ENCODE measurements at regions not wholly inside any gene's neighbourhood (a gene's known extent, or its start where the extent isn't known, plus 50 kb on each side); places are given as distances from the start of the nearest gene placed in this dataset.

DNA sequence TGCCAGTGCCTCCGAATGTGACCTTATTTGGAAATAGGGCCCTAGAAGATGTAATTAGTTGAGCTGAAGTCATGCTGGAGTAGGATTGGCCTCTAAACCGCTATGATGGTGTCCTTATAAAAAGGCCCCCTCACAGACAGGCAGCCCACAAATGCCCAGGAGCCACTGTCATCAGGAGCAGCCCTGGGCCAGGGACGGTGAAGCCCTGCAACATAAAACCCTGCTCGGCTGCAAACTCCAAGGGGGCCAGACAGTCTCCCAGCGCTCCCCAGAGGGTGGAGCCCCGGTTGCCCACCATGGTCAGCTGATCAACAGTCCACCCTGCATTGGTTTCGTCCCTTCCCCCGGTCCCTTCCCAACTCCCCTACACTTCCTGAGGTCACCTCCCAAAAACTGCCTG lies 351.7 kb downstream of the FOXL1 start:
- CTCF ChIA-PET = interaction anchor here (0.9 to 1.6 kb wide), 3 partner anchors 12 to 22 kb away, joined by 3 to 5 read pairs (median 3); no protein-coding TSS in a partner anchor
- Histone ChIP-seq H3K9me3 (no peaks in the 10 kb centered on the region), H3K27ac (no peak overlapping the region), H3K4me1 (peaks cover 3% of the 10 kb centered on the region; the same call in 2 of the 3 replicates), H3K4me3 (no peak overlapping the region), H3K4me2 (no peak overlapping the region)
- DNase-seq (ENCODE audit: low read depth in 1 of 2, low spot score in 1 of 2) (no peak), FAIRE-seq (no peak), ATAC-seq (no peak)
- POLR2A ChIA-PET = no interaction called here
- TF ChIP-seq CBX2 (IDR thresholded peaks at IDR 0.05; ENCODE audit: borderline replicate concordance, low read depth) (no peak), GATA3 (IDR thresholded peaks at IDR 0.05; ENCODE audit: borderline replicate concordance) (no peak), TFCP2L1 (CRISPR knock-in tag; IDR thresholded peaks at IDR 0.05) (no peak), EHF (CRISPR knock-in tag; IDR thresholded peaks at IDR 0.05) (no peak), HEYL (CRISPR knock-in tag; IDR thresholded peaks at IDR 0.05) (no peak)
- 53% methylated on average over 6 of the region's 8 CpGs for WGBS (ENCODE audit: missing lambda C conversion rate)

DNA sequence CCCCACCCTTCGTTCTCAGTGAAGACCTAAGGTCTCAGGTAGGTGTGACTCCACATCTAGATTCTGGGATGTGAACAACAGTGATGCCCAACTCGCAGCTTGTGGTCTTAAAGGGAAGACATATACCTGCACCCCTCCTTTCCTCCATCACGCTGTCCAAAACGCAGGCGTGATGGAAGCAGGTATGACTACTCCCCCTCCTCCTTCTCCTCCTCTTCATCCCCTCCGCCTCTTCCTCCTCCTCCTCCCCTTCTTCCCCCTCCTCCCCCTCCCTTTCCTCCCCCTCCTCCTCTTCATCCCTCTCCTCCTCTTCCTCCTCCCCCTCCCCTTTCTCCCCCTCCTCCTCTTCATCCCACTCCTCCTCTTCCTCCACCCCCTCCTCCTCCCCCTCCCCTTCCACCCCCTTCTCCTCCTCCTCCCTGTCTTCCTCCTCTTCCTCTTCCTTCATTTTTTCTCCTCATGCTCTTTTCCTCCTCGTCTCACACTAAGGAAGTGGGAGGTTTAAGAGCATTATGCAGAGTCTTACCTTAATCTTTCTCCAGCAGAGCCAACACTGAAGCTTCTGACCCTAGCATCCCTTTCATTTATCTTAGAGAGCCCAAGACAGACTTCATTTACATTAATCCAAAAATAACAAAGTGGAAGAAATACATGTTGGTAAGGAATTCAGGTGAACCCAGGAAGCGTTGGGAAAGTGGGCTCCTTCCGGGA lies 352.5 kb downstream of the FOXL1 start:
- Histone ChIP-seq H3K4me3 (no peak overlapping the region), H3K4me2 (no peak overlapping the region), H3K9me3 (no peaks in the 10 kb centered on the region), H3K4me1 (no peaks in the 10 kb centered on the region), H3K27ac (no peak overlapping the region; a peak in 1 of 6 replicates)
- ChIA-PET CTCF (interaction anchor here (0.9 to 1.3 kb wide), 2 partner anchors 11 to 366 kb away, joined by 3 read pairs; no protein-coding TSS in a partner anchor), POLR2A (no interaction called here)
- TF ChIP-seq JUNB (IDR thresholded peaks at IDR 0.05) (no peak), ZFP36 (IDR thresholded peaks at IDR 0.05; ENCODE audit: borderline replicate concordance, partially characterized antibody) (no peak), RFX5 (IDR thresholded peaks at IDR 0.05) (no peak), TFCP2L1 (CRISPR knock-in tag; IDR thresholded peaks at IDR 0.05) (no peak), HOXB13 (CRISPR knock-in tag; IDR thresholded peaks at IDR 0.05; ENCODE audit: low read depth) (no peak), POLR2A (IDR thresholded peaks at IDR 0.05; ENCODE audit: low read length) (no peak), RARB (CRISPR knock-in tag; IDR thresholded peaks at IDR 0.05) (no peak), HOXA7 (CRISPR knock-in tag; IDR thresholded peaks at IDR 0.05) (no peak), FOXS1 (CRISPR knock-in tag; IDR thresholded peaks at IDR 0.05) (no peak), CHD4 (IDR thresholded peaks at IDR 0.05; ENCODE audit: borderline replicate concordance) (no peak), HOXB5 (CRISPR knock-in tag; IDR thresholded peaks at IDR 0.05) (no peak), EP300 (IDR thresholded peaks at IDR 0.05) (no peak), KDM5A (IDR thresholded peaks at IDR 0.05) (no peak)
- TF ChIP-seq, protein P1, sequence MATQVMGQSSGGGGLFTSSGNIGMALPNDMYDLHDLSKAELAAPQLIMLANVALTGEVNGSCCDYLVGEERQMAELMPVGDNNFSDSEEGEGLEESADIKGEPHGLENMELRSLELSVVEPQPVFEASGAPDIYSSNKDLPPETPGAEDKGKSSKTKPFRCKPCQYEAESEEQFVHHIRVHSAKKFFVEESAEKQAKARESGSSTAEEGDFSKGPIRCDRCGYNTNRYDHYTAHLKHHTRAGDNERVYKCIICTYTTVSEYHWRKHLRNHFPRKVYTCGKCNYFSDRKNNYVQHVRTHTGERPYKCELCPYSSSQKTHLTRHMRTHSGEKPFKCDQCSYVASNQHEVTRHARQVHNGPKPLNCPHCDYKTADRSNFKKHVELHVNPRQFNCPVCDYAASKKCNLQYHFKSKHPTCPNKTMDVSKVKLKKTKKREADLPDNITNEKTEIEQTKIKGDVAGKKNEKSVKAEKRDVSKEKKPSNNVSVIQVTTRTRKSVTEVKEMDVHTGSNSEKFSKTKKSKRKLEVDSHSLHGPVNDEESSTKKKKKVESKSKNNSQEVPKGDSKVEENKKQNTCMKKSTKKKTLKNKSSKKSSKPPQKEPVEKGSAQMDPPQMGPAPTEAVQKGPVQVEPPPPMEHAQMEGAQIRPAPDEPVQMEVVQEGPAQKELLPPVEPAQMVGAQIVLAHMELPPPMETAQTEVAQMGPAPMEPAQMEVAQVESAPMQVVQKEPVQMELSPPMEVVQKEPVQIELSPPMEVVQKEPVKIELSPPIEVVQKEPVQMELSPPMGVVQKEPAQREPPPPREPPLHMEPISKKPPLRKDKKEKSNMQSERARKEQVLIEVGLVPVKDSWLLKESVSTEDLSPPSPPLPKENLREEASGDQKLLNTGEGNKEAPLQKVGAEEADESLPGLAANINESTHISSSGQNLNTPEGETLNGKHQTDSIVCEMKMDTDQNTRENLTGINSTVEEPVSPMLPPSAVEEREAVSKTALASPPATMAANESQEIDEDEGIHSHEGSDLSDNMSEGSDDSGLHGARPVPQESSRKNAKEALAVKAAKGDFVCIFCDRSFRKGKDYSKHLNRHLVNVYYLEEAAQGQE (IDR thresholded peaks at IDR 0.05) = no peak
- TF ChIP-seq, protein P2, sequence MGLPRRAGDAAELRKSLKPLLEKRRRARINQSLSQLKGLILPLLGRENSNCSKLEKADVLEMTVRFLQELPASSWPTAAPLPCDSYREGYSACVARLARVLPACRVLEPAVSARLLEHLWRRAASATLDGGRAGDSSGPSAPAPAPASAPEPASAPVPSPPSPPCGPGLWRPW (IDR thresholded peaks at IDR 0.05) = no peak
- TF ChIP-seq, protein P3, sequence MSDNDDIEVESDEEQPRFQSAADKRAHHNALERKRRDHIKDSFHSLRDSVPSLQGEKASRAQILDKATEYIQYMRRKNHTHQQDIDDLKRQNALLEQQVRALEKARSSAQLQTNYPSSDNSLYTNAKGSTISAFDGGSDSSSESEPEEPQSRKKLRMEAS (IDR thresholded peaks at IDR 0.05) = no peak
- 75% methylated on average over 9 of the region's 9 CpGs for WGBS (ENCODE audit: missing lambda C conversion rate)
- ATAC-seq = no peak
- no peak for FAIRE-seq
- DNase-seq (ENCODE audit: low read depth in 1 of 2, low spot score in 1 of 2) = no peak

DNA sequence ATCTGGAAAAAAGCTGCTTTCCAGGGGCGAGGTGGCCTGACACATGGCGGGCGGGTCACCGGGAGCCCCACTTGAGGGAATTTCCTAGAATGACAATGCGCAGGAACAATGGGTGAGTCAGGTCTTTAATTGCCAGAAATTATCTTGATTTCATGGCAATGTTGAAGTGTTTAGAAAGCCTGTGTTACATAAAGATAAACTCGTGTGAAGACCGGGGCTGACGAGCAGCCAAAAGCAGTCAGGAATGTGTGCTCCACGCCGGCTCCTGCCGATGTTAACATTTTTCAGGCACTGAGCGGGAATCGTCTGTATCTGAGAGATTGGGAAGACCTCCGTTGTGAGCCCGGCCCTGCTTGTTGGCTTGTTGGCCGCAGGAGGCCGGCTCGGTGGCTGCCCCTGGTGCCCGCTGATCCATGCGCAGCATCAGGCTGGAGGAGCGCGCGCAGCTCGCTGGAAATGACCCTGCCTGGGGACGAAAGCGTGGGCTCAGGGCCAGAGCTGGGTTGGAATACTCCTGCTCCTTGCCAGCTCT lies 353.1 kb downstream of the FOXL1 start:
- 79% methylated on average over 26 of the region's 26 CpGs for WGBS (ENCODE audit: missing lambda C conversion rate)
- Histone ChIP-seq H3K9me3 (no peaks in the 10 kb centered on the region), H3K4me1 (no peaks in the 10 kb centered on the region), H3K27ac (no peak overlapping the region; a peak in 1 of 6 replicates), H3K4me2 (no peak overlapping the region), H3K4me3 (no peak overlapping the region)
- CTCF ChIA-PET = interaction anchor here (1.3 kb wide), 1 partner anchor 367 kb away, joined by 3 read pairs; no protein-coding TSS in a partner anchor
- POLR2A ChIA-PET = no interaction called here
- ATAC-seq (no peak), FAIRE-seq (no peak), DNase-seq (ENCODE audit: low read depth in 1 of 2, low spot score in 1 of 2) (no peak)
- no peak for TF ChIP-seq PHF8 (IDR thresholded peaks at IDR 0.05; ENCODE audit: borderline replicate concordance, low read depth)
- TF ChIP-seq, protein P4, sequence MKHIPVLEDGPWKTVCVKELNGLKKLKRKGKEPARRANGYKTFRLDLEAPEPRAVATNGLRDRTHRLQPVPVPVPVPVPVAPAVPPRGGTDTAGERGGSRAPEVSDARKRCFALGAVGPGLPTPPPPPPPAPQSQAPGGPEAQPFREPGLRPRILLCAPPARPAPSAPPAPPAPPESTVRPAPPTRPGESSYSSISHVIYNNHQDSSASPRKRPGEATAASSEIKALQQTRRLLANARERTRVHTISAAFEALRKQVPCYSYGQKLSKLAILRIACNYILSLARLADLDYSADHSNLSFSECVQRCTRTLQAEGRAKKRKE (CRISPR knock-in tag; IDR thresholded peaks at IDR 0.05; ENCODE audit: low read depth) = no peak
- no peak for TF ChIP-seq ZC3H11A (IDR thresholded peaks at IDR 0.05)
- TF ChIP-seq FOSB (CRISPR knock-in tag; IDR thresholded peaks at IDR 0.05) = no peak
- TF ChIP-seq POLR2AphosphoS2 (conservative IDR thresholded peaks at IDR 0.05; ENCODE audit: low read length) = no peak
- no peak for TF ChIP-seq HDAC2 (IDR thresholded peaks at IDR 0.05)
- TF ChIP-seq, protein P3 (IDR thresholded peaks at IDR 0.05) = no peak
- TF ChIP-seq ZSCAN20 (CRISPR knock-in tag; IDR thresholded peaks at IDR 0.05) = no peak
- no peak for TF ChIP-seq CHD4 (IDR thresholded peaks at IDR 0.05; ENCODE audit: borderline replicate concordance)

All from A549 (cell line).